Type B pancreatic cell (in vitro differentiated cells): ENCODE measurements at regions not wholly inside any gene's neighbourhood (a gene's known extent, or its start where the extent isn't known, plus 50 kb on each side); places are given as distances from the start of the nearest gene placed in this dataset.

Experiments
- DNase-seq: peaks from one replicate; pipeline ENCODE4 v3.0.0; 2021; ENCODE audit warnings: mixed read lengths; ENCODE audit not compliant: unreplicated experiment; ENCODE audit errors: extremely low spot score
- H3K27ac Mint-ChIP-seq: 2 replicates; pipeline ENCODE4 v1.8.0; 2021; ENCODE audit warnings: mild to moderate bottlenecking, mixed read lengths
- H3K27me3 Mint-ChIP-seq: 2 replicates; pipeline ENCODE4 v1.8.0; 2021; ENCODE audit warnings: mixed read lengths
- H3K36me3 Mint-ChIP-seq: 2 replicates; pipeline ENCODE4 v1.8.0; 2021; ENCODE audit warnings: mixed read lengths
- H3K4me1 Mint-ChIP-seq: one replicate; pipeline ENCODE4 v1.8.0; 2021; ENCODE audit warnings: mixed read lengths; ENCODE audit not compliant: unreplicated experiment
- H3K4me3 Mint-ChIP-seq: 2 replicates; pipeline ENCODE4 v1.8.0; 2021; ENCODE audit warnings: mild to moderate bottlenecking, mixed read lengths
- H3K9me3 Mint-ChIP-seq: 2 replicates; pipeline ENCODE4 v1.8.0; 2021; ENCODE audit warnings: mixed read lengths
- CTCF ChIP-seq: fragments of 200-600 bp; sonication (generic); conservative IDR thresholded peaks from 2 replicates; pipeline ENCODE4 v1.5.0; 2021; ENCODE audit warnings: antibody characterized with exemption, mild to moderate bottlenecking

- H3K27me3 Mint-ChIP-seq, result peaks cover 24% of the 10 kb centered on the region
- H3K9me3 Mint-ChIP-seq, result no peaks in the 10 kb centered on the region
- H3K36me3 Mint-ChIP-seq, result peaks cover 7% of the 10 kb centered on the region
- no peaks in the 10 kb centered on the region for H3K4me1 Mint-ChIP-seq
- no peak overlapping the region for H3K27ac Mint-ChIP-seq
- no peak for TF ChIP-seq CTCF
- DNase-seq, result no peak
- H3K4me3 Mint-ChIP-seq, result no peak overlapping the region
Measured at GRCh38 chr12:4843907-4844306, 65.8 kb upstream of the KCNA1 start.

GRCh38 chr12:4847713-4848112, 62.0 kb upstream of the KCNA1 start:
- Mint-ChIP-seq H3K4me3 (no peak overlapping the region), H3K27me3 (peaks cover 23% of the 10 kb centered on the region), H3K9me3 (no peaks in the 10 kb centered on the region), H3K36me3 (peaks cover 2% of the 10 kb centered on the region), H3K27ac (no peak overlapping the region), H3K4me1 (no peaks in the 10 kb centered on the region)
- no peak for DNase-seq
- TF ChIP-seq CTCF, result no peak

- no peak overlapping the region for H3K27ac Mint-ChIP-seq
- H3K27me3 Mint-ChIP-seq, result peaks cover 30% of the 10 kb centered on the region
- no peaks in the 10 kb centered on the region for H3K4me1 Mint-ChIP-seq
- H3K4me3 Mint-ChIP-seq, result no peak overlapping the region
- DNase-seq, result no peak
- H3K36me3 Mint-ChIP-seq, result no peaks in the 10 kb centered on the region
- H3K9me3 Mint-ChIP-seq, result no peaks in the 10 kb centered on the region
- TF ChIP-seq CTCF, result peak; percentile 89
Measured at GRCh38 chr12:4849115-4849541, 60.6 kb upstream of the KCNA1 start.

GRCh38 chr12:4849795-4850345, 59.8 kb upstream of the KCNA1 start:
- DNase-seq, result no peak
- H3K4me3 Mint-ChIP-seq, result no peak overlapping the region
- H3K36me3 Mint-ChIP-seq, result no peaks in the 10 kb centered on the region
- no peaks in the 10 kb centered on the region for H3K4me1 Mint-ChIP-seq
- H3K27me3 Mint-ChIP-seq, result peaks cover 31% of the 10 kb centered on the region
- no peaks in the 10 kb centered on the region for H3K9me3 Mint-ChIP-seq
- H3K27ac Mint-ChIP-seq, result peak overlapping the region; percentile 1
- TF ChIP-seq CTCF, result no peak

GRCh38 chr12:4850857-4851380, 58.8 kb upstream of the KCNA1 start:
- H3K9me3 Mint-ChIP-seq, result no peaks in the 10 kb centered on the region
- TF ChIP-seq CTCF, result no peak
- no peaks in the 10 kb centered on the region for H3K4me1 Mint-ChIP-seq
- DNase-seq, result no peak
- H3K4me3 Mint-ChIP-seq, result no peak overlapping the region
- H3K27me3 Mint-ChIP-seq, result peaks cover 36% of the 10 kb centered on the region
- no peaks in the 10 kb centered on the region for H3K36me3 Mint-ChIP-seq
- H3K27ac Mint-ChIP-seq, result no peak overlapping the region
